Endothelial cell of umbilical vein (primary cell): ENCODE measurements at regions not wholly inside any gene's neighbourhood (a gene's known extent, or its start where the extent isn't known, plus 50 kb on each side); places are given as distances from the start of the nearest gene placed in this dataset.

Experiments used
- BruUV-seq: library from RNA; stranded (reverse); fragments of 400-500 nt; replicated peaks from 2 replicates; lab custom pipeline; 2021; lab: Mats Ljungman, UMichigan
- CTCF ChIA-PET: fragments of 300-600, 350-600 bp; sonication (Branson Sonifier 250); formaldehyde crosslinking; loops from one replicate; lab custom pipeline; 2021; ENCODE audit warnings: antibody characterized with exemption, inconsistent platforms; lab: Charles Lee
- POLR2A ChIA-PET: fragments of 300-600, 350-600 bp; sonication (Branson Sonifier 250); formaldehyde crosslinking; loops from one replicate; lab custom pipeline; 2021; ENCODE audit warnings: antibody characterized with exemption, inconsistent platforms; lab: Charles Lee
- DNase-seq: peaks from one replicate; pipeline ENCODE4 v3.0.0-alpha.2; 2011; ENCODE audit warnings: low read depth, low spot score
- FAIRE-seq: peaks from 2 replicates; lab custom pipeline; 2011; peaks lifted over from hg19 to GRCh38; lab: Jason Lieb, UNC
- H2AFZ ChIP-seq: 2 replicates; pipeline ENCODE4 v1.6.0; 2012; ENCODE audit warnings: low read depth, low read length, control low read depth, inconsistent platforms
- H3K27ac ChIP-seq: 2 replicates; pipeline ENCODE4 v1.5.1; 2011; ENCODE audit warnings: low read depth, mild to moderate bottlenecking, control low read depth, low read length, moderate library complexity; ENCODE audit not compliant: insufficient read depth
- H3K27me3 ChIP-seq, 2 experiments: 2 replicates each; pipeline versions ENCODE4 v1.6.0 to v1.6.1; 2011; ENCODE audit warnings: low read length in 2 of 2, mixed read lengths in 1 of 2; ENCODE audit not compliant: control insufficient read depth in 2 of 2, insufficient read depth in 2 of 2
- H3K36me3 ChIP-seq, 2 experiments: 2 replicates in 1 of 2; 3 replicates in 1 of 2; pipeline ENCODE4 v1.5.1; 2011; ENCODE audit warnings: low read length in 2 of 2, mild to moderate bottlenecking in 1 of 2, moderate library complexity in 1 of 2; ENCODE audit not compliant: control insufficient read depth in 2 of 2, insufficient read depth in 2 of 2; ENCODE audit errors: extremely low read depth in 1 of 2
- H3K4me1 ChIP-seq: 3 replicates; pipeline ENCODE4 v1.5.1; 2011; ENCODE audit warnings: mild to moderate bottlenecking, low read length; ENCODE audit not compliant: control insufficient read depth, insufficient read depth; ENCODE audit errors: extremely low read depth
- H3K4me2 ChIP-seq: 2 replicates; pipeline ENCODE4 v1.6.1; 2011; ENCODE audit warnings: low read length, control low read depth, mixed read lengths; ENCODE audit not compliant: insufficient read depth
- H3K4me3 ChIP-seq, 3 experiments: fragments of 200-600 bp in 1 of 3; sonication (generic), shearing (Covaris generic) in 1 of 3; replicated peaks in 1 of 3; 2 replicates each; pipeline ENCODE4 v1.5.1; 2011 to 2016; ENCODE audit warnings: control low read depth in 3 of 3, low read length in 3 of 3, mild to moderate bottlenecking in 2 of 3, inconsistent platforms in 1 of 3, low read depth in 1 of 3, moderate library complexity in 1 of 3; ENCODE audit not compliant: insufficient read depth in 1 of 3
- H3K79me2 ChIP-seq: 2 replicates; pipeline ENCODE4 v1.6.0; 2012; ENCODE audit warnings: low read length, inconsistent platforms; ENCODE audit not compliant: control insufficient read depth, insufficient read depth
- H3K9ac ChIP-seq: replicated peaks from 2 replicates; pipeline ENCODE3; 2011; ENCODE audit warnings: low read length, control low read depth; ENCODE audit not compliant: insufficient read depth; ENCODE audit errors: extremely low read depth
- H3K9me1 ChIP-seq: replicated peaks from 3 replicates; pipeline ENCODE4 v1.6.0; 2011; ENCODE audit warnings: mild to moderate bottlenecking, low read length; ENCODE audit not compliant: control insufficient read depth, insufficient read depth; ENCODE audit errors: extremely low read depth
- H3K9me3 ChIP-seq: replicated peaks from 2 replicates; pipeline ENCODE4 v1.5.1; 2012; ENCODE audit warnings: low read length, inconsistent platforms; ENCODE audit not compliant: control insufficient read depth, insufficient read depth
- H4K20me1 ChIP-seq: replicated peaks from 2 replicates; pipeline ENCODE3; 2011; ENCODE audit warnings: mild to moderate bottlenecking, low read length; ENCODE audit not compliant: control insufficient read depth, insufficient read depth; ENCODE audit errors: extremely low read depth
- CTCF ChIP-seq, 2 donors: IDR thresholded peaks; 1 replicate in 1 of 2; 2 replicates in 1 of 2; pipeline ENCODE4 v1.5.1; 2011; ENCODE audit warnings: low read length in 2 of 2, mild to moderate bottlenecking in 2 of 2, moderate library complexity in 2 of 2, control low read depth in 1 of 2, inconsistent platforms in 1 of 2, low read depth in 1 of 2; ENCODE audit not compliant: insufficient read depth in 1 of 2; ENCODE audit errors: extremely low read depth in 1 of 2
- EZH2 ChIP-seq: IDR thresholded peaks from 2 replicates; pipeline ENCODE4 v1.6.1; 2012; ENCODE audit warnings: borderline replicate concordance, low read depth, mild to moderate bottlenecking, moderate library complexity, low read length, inconsistent platforms; ENCODE audit not compliant: severe bottlenecking
- FOS ChIP-seq: IDR thresholded peaks from 2 replicates; pipeline ENCODE4 v1.6.1; 2011; ENCODE audit warnings: mild to moderate bottlenecking, low read length, moderate library complexity, borderline replicate concordance; ENCODE audit not compliant: insufficient read depth
- GATA2 ChIP-seq: IDR thresholded peaks from 2 replicates; pipeline ENCODE4 v1.7.0; 2011; ENCODE audit warnings: low read depth, mild to moderate bottlenecking, moderate library complexity, mixed read lengths, low read length; ENCODE audit not compliant: insufficient read length, insufficient read depth
- JUN ChIP-seq: IDR thresholded peaks from 2 replicates; pipeline ENCODE4 v1.6.1; 2011; ENCODE audit warnings: borderline replicate concordance, low read depth; ENCODE audit not compliant: insufficient read length, insufficient read depth
- MAX ChIP-seq: IDR thresholded peaks from 2 replicates; pipeline ENCODE4 v1.6.1; 2011; ENCODE audit not compliant: insufficient read depth, insufficient read length
- MYC ChIP-seq: IDR thresholded peaks from one replicate; pipeline ENCODE4 v1.6.1; 2011; ENCODE audit warnings: mild to moderate bottlenecking, low read depth, low read length
- POLR2A ChIP-seq: IDR thresholded peaks from 2 replicates; pipeline ENCODE4 v1.6.1; 2012; ENCODE audit warnings: low read depth, mild to moderate bottlenecking, control low read depth, low read length
- POLR2AphosphoS5 ChIP-seq: IDR thresholded peaks from 2 replicates; pipeline ENCODE4 v1.6.1; 2012; ENCODE audit warnings: low read depth, mild to moderate bottlenecking, control low read depth, low read length, moderate library complexity; ENCODE audit not compliant: insufficient read depth
- dilution Hi-C: fragments of 300-500 bp; cut with MboI; formaldehyde crosslinking; loops from one replicate; pipeline ENCODE4 v1.15.0; 2019; ENCODE audit warnings: low sequenced_read_pairs; ENCODE audit not compliant: extremely low pct_ligation_motif_present
- intact Hi-C: fragments of 100-400 bp; cut with micrococcal nuclease; formaldehyde crosslinking; loops from one replicate; pipeline ENCODE4 v1.10.0; 2022

- TF ChIP-seq POLR2AphosphoS5 (no peak), JUN (no peak), MAX (no peak), MYC (no peak), FOS (no peak), EZH2 (no peak), GATA2 (no peak), POLR2A (no peak), CTCF (IDR thresholded peaks at IDR 0.05; ENCODE audit: extremely low read depth in 1 of 2, insufficient read depth in 1 of 2, low read depth in 1 of 2, low read length in 2 of 2) (no peak)
Measured at GRCh38 chr2:84288293-84288692, 170.8 kb downstream of the SUCLG1 start.

More at GRCh38 chr2:84288293-84288692, 170.8 kb downstream of the SUCLG1 start:
- BruUV-seq = no TSS peak
- no peak overlapping the region for H3K4me3 ChIP-seq
- no peaks in the 10 kb centered on the region for H3K36me3 ChIP-seq
- dilution Hi-C loops = no loop called here
- H3K9me1 ChIP-seq = no peaks in the 10 kb centered on the region
- no peak overlapping the region for H3K4me2 ChIP-seq
- no peaks in the 10 kb centered on the region for H4K20me1 ChIP-seq
- no peak overlapping the region for H3K27ac ChIP-seq
- POLR2A ChIA-PET = no interaction called here
- no peaks in the 10 kb centered on the region for H3K27me3 ChIP-seq
- no peak overlapping the region for H2AFZ ChIP-seq
- no peaks in the 10 kb centered on the region for H3K4me1 ChIP-seq
- no peak overlapping the region for H3K9ac ChIP-seq
- CTCF ChIA-PET = no interaction called here
- FAIRE-seq (no peak), DNase-seq (no peak)
- no peaks in the 10 kb centered on the region for H3K9me3 ChIP-seq
- no peaks in the 10 kb centered on the region for H3K79me2 ChIP-seq
- intact Hi-C loops = no loop called here
